ENCODE measurements at regions not wholly inside any gene's neighbourhood (a gene's known extent, or its start where the extent isn't known, plus 50 kb on each side); places are given as distances from the start of the nearest gene placed in this dataset.
"Not testable (repeated sequence)": the region's sequence is repeated elsewhere in the genome, so short reads cannot be mapped to it uniquely, and the experiment has no call there.

GRCh38 chr6:119961450-119961849 is 611.9 kb upstream of the MAN1A1 start:
- DNase-seq (ENCODE audit: low read depth): peak; percentile 10

DNA sequence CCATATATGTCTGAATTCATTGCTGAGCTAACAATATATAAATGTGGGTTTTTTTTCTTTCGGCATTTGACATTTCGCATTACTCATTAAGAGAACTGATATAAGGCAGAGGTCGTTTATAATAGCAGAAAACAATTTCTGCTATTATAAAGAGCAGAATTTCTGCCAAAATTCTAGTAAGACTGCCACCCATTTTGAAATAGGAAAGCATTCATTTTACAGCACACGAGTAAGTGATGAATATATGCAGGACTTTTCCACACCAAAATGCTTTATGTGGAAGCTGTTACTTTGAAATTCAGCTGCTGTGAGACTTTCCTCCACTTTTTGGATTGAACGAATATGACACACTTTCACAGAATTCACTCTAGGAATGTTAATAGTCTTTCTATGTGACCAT is 610.9 kb upstream of the MAN1A1 start:
- no peak for DNase-seq (ENCODE audit: low read depth)

GRCh38 chr6:119960036-119960435 is 610.5 kb upstream of the MAN1A1 start:
- no peak for DNase-seq (ENCODE audit: low read depth)

- no peak for DNase-seq (ENCODE audit: low read depth)
Measured at GRCh38 chr6:119957195-119957594, 607.6 kb upstream of the MAN1A1 start.

- DNase-seq (ENCODE audit: low read depth): no peak
Measured at GRCh38 chr6:119952696-119953095, 603.1 kb upstream of the MAN1A1 start.

DNA sequence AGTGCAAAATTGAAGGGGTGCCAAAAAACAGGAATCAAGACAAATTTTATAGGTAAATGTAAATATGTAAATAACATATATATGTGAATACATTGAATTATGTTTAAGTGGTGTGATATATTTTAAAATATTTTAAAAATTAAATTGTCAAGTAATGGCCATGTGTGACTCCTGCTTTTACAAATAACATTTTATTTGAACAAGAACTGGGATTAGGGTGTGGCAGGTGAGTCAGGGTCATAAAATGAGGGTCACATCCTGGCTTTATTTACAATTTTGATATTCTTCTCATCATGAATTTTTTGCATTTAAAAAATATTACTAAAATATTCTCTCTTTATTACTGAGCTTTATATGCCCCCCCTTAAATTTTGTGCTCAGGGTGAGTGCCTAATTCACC is 601.1 kb upstream of the MAN1A1 start:
- no peak for DNase-seq (ENCODE audit: low read depth)

- no peak for DNase-seq (ENCODE audit: low read depth)
Measured at GRCh38 chr6:119942078-119942752, 592.7 kb upstream of the MAN1A1 start.

GRCh38 chr6:119938752-119939151 is 589.2 kb upstream of the MAN1A1 start:
- no peak for DNase-seq (ENCODE audit: low read depth)

DNA sequence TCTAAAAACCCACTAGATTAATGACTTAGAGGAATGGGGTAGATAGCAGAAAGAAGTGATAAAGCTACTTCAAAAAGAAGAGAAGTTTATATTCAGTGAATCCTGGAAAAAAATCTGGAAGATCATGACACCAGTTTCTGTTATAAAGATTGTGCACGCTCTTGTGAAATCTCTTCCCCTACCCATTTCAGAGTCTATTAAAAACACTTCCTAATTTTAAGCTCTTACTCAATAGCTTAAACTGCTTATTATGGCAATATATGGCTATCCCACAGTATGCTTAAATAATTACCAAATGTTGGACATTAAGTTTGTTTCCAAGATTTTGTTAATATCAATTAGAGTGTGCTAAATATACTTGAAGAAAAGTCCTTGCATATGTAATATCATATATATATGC is 585.3 kb upstream of the MAN1A1 start:
- DNase-seq (ENCODE audit: low read depth): no peak

- DNase-seq (ENCODE audit: low read depth): no peak
Measured at GRCh38 chr6:119929121-119929520, 579.6 kb upstream of the MAN1A1 start.

DNA sequence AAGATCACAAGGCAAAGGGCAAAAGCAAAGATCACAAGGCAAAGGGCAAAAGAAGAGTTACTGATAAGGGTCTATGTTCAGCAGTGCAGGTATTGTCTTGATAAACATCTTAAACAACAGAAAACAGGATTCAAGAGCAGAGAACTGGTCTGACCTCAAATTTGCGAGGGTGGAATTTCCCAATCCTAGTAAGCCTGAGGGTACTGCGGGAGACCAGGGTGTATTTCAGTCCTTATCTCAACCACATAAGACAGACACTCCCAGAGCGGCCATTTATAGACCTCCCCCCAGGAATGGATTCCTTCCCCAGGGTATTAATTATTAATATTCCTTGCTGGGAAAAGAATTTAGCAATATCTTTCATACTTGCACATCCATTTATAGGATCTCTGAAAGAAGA is 575.3 kb upstream of the MAN1A1 start:
- DNase-seq (ENCODE audit: low read depth): not testable (repeated sequence)

- DNase-seq (ENCODE audit: low read depth): no peak
Measured at GRCh38 chr6:119922814-119923213, 573.3 kb upstream of the MAN1A1 start.

DNA sequence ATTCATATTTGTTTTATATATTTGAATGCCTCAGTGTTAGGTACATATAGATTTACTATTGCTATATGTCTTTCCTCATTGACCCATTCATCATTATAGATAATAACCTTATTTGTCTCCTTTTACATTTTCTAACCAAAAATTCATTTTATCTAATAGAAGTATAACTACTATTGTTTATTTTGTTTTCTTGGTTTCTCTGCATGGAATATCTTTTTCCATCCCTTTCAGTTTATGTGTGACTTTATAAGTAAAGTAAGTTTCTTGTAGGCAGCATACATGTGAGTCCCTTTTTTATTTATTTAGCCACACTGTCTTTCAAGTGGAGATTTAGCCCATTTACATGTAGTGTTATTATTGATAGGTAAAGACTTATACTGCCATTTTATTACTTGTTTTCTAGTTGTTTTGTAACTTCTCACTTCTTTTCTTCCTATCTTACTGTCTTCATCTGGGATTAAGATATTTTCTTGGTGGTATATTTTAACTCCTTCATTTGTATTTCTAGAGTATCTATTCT is 572.0 kb upstream of the MAN1A1 start:
- no peak for DNase-seq (ENCODE audit: low read depth)

DNA sequence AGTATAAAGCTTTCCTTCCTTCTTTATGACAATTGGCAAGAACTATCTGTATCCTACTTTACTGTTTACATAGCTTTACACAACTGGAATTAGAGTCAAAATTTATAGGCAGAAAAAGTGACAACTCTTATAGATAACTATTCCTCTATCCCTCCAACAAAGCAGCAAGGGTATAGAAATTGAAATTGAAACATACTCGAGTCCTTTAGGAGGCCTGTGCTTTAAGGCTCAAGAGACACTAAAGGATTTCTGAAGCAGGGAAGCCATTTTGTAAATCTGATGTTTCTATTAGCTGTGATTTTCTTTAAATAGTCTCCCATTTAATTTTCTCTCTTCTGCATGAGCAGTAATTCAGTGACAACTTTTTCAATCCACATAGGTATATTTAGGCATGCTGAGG is 567.6 kb upstream of the MAN1A1 start:
- no peak for DNase-seq (ENCODE audit: low read depth)

GRCh38 chr6:119915971-119916370 is 566.4 kb upstream of the MAN1A1 start:
- peak; percentile 42 for DNase-seq (ENCODE audit: low read depth)

DNA sequence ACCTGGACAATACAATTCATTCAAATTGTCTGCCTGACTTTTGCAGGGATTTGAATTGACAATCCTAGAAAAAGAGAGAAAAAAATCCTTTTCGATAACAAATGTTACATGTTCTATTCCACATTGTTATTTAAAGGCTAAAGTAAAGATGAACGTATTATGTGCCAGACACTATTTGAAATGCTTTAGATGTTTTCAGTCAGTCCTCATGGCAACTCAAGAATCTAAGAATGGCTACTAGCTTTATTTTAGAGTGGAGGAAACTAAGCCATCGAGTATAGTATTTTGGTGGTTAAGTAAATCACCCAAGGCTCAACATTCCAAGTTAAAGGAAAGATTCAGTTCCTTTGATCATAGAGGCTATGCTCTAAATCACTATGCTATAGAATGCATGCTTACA is 558.6 kb upstream of the MAN1A1 start:
- DNase-seq (ENCODE audit: low read depth): no peak

- no peak for DNase-seq (ENCODE audit: low read depth)
Measured at GRCh38 chr6:119902681-119903080, 553.1 kb upstream of the MAN1A1 start.

- no peak for DNase-seq (ENCODE audit: low read depth)
Measured at GRCh38 chr6:119896806-119897205, 547.2 kb upstream of the MAN1A1 start.

DNA sequence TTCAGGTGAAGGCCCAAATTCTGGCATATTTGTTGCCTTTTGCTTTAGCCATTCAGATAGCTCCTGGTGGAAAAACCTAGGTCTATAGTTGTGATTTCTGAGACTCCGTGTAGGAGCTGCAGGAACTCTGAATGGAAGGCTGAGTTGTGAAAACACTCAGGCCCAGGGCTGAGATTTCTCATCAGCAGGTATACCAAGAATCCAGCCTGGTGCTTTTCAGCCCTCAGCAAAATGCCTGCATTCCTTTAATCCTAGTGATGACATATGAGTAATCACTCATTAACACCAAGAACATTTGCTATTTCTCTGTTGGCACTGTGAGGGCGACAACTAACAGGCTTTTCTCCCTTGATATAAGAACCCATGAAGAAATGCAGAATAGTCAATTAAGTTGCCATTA is 546.1 kb upstream of the MAN1A1 start:
- DNase-seq (ENCODE audit: low read depth): no peak

GRCh38 chr6:119894811-119895210 is 545.2 kb upstream of the MAN1A1 start:
- no peak for DNase-seq (ENCODE audit: low read depth)

DNA sequence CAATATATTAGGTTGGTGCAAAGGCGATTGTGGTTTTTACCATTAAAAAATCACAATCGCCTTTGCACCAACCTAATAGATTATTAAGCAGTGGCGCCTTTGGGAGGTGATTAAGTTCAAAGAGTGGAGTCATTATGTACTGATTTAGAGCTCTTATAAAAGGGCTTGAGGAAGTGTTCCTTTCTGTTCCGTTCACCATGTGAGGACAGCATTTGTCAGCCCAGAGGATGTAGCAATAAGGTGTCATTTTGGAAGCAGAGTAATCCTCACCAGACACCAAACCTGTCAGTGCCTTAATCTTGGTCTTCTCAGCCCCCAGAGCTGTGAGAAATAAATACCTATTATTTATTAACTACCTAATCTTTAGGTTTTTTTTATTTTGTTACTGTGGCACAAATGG is 542.1 kb upstream of the MAN1A1 start:
- DNase-seq (ENCODE audit: low read depth): no peak

- DNase-seq (ENCODE audit: low read depth): peak; percentile 35
Measured at GRCh38 chr6:119891206-119891605, 541.6 kb upstream of the MAN1A1 start.

- DNase-seq (ENCODE audit: low read depth): peak; percentile 21
Measured at GRCh38 chr6:119890470-119890869, 540.9 kb upstream of the MAN1A1 start.

DNA sequence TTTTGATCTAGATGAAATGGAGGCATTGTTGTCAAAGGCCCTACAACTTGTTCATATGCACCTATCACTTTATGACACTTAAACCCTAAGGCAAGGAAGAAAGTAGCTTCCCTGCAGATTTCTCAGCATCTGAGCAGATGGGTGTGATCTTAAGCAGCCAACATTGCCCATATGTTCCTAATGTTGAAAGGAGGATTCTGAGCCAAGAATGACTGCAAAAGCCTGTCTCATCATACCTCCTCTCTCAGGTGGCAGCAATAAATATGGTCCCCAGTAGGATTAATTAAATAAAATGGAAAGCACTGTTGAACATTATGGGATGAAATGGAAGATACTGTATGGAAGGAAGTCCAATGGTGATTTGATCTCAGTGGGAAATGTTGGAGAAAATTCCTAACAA is 538.1 kb upstream of the MAN1A1 start:
- no peak for DNase-seq (ENCODE audit: low read depth)

All from M059J (cell line).